ENCODE measurements at regions not wholly inside any gene's neighbourhood (a gene's known extent, or its start where the extent isn't known, plus 50 kb on each side); places are given as distances from the start of the nearest gene placed in this dataset.

- no peak overlapping the region for H3K4me3 ChIP-seq (replicated peaks; ENCODE audit: low read depth, low read length)
- DNase-seq (ENCODE audit: low read depth), result no peak
- no peak for TF ChIP-seq CTCF (IDR thresholded peaks at IDR 0.05; ENCODE audit: low read length, missing control alignments)
These were observed 57.3 kb upstream of the SGK1 start for GRCh38 chr6:134375220-134375580.

DNA sequence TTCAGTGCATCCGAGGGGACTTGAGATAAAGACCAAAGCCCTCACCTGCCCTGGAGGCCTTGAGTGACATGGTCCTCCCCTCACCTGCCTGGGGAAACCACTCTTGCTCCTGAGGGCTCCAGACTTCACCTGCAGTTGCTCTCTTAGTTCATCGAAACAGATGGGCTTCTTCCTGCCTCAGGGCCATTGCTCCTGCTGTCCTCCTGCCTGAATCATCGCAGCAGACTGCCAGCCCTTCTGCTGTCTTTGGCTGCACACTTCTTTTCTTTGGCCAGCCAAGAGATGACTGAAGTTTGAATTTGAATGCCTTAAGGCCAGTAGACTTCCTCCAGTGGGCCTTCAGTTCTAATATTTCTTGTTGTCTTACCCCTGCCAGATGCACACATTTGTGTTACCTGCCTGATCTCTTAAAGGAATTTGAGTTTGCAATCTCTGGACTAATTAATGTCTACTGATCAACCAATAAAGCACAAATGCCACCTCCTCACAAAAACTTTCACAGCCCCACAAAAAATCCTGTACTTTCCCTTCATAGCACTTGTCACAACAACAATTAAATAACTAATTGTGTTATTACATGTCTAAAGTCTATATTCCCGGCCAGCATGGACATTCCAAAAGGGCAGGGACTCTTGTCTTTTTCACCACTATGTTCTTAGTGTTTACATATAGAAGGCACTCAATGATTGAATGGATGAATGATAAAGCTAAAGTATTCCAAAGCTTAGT lies 56.7 kb upstream of the SGK1 start:
- H3K4me3 ChIP-seq (replicated peaks; ENCODE audit: low read depth, low read length), result no peak overlapping the region
- peak; percentile 41 for DNase-seq (ENCODE audit: low read depth)
- TF ChIP-seq CTCF (IDR thresholded peaks at IDR 0.05; ENCODE audit: low read length, missing control alignments), result no peak

GRCh38 chr6:134373993-134374392 lies 56.1 kb upstream of the SGK1 start:
- no peak overlapping the region for H3K4me3 ChIP-seq (replicated peaks; ENCODE audit: low read depth, low read length)
- no peak for TF ChIP-seq CTCF (IDR thresholded peaks at IDR 0.05; ENCODE audit: low read length, missing control alignments)
- DNase-seq (ENCODE audit: low read depth), result no peak

GRCh38 chr6:134373282-134373922 lies 55.5 kb upstream of the SGK1 start:
- H3K4me3 ChIP-seq (replicated peaks; ENCODE audit: low read depth, low read length), result no peak overlapping the region
- peak; percentile 84 for DNase-seq (ENCODE audit: low read depth)
- no peak for TF ChIP-seq CTCF (IDR thresholded peaks at IDR 0.05; ENCODE audit: low read length, missing control alignments)

- TF ChIP-seq CTCF (IDR thresholded peaks at IDR 0.05; ENCODE audit: low read length, missing control alignments), result no peak
- peak; percentile 89 for DNase-seq (ENCODE audit: low read depth)
- H3K4me3 ChIP-seq (replicated peaks; ENCODE audit: low read depth, low read length), result no peak overlapping the region
These were observed 54.8 kb upstream of the SGK1 start for GRCh38 chr6:134372603-134373281.

DNA sequence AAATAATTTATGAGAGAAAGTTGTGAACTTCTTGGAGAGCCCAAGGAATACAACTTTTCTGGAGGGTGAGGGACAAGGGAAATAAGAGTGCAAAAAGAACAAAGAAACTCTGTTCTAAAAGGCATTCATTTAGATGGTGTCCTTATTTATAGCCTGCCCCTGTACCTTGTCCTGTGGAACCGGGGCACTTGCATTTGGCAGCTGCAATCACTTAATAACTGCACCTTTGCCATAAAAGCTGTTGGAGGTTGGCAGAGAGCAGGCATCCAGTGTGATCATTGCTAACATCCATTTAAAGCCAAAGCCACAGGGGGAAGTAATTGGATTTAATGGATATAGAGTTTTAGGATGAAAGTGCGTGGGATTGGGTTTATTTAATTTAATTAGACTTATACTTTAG lies 50.8 kb upstream of the SGK1 start:
- H3K4me3 ChIP-seq (replicated peaks; ENCODE audit: low read depth, low read length), result no peak overlapping the region
- TF ChIP-seq CTCF (IDR thresholded peaks at IDR 0.05; ENCODE audit: low read length, missing control alignments), result no peak
- DNase-seq (ENCODE audit: low read depth), result no peak
